ENCODE measurements at regions not wholly inside any gene's neighbourhood (a gene's known extent, or its start where the extent isn't known, plus 50 kb on each side); places are given as distances from the start of the nearest gene placed in this dataset.
"Not testable (repeated sequence)": the region's sequence is repeated elsewhere in the genome, so short reads cannot be mapped to it uniquely, and the experiment has no call there.

DNA sequence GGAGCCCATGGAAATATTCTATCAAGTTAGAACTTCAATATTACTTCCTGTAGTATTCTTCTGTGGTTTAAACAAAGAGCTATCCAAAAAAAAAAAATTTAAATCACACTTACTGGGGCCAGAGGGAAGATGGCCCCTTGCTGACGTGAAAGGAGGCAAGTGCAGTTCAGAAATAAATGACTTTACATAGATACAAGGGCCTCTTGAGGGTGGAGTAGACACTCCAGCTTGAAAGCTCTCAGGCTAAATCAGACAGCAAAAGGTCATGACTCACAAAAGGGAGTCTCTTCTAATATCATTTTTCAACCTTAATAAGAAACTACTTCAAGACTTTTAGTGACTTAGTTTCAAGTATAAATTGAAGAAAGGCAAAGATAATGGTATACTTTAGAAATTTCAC, 1160.3 kb downstream of the FAM181B start:
- DNase-seq (ENCODE audit: low read depth), result no peak
- H3K4me3 ChIP-seq (ENCODE audit: control insufficient read depth, low read depth, low read length), result no peak overlapping the region
- TF ChIP-seq, protein P1, sequence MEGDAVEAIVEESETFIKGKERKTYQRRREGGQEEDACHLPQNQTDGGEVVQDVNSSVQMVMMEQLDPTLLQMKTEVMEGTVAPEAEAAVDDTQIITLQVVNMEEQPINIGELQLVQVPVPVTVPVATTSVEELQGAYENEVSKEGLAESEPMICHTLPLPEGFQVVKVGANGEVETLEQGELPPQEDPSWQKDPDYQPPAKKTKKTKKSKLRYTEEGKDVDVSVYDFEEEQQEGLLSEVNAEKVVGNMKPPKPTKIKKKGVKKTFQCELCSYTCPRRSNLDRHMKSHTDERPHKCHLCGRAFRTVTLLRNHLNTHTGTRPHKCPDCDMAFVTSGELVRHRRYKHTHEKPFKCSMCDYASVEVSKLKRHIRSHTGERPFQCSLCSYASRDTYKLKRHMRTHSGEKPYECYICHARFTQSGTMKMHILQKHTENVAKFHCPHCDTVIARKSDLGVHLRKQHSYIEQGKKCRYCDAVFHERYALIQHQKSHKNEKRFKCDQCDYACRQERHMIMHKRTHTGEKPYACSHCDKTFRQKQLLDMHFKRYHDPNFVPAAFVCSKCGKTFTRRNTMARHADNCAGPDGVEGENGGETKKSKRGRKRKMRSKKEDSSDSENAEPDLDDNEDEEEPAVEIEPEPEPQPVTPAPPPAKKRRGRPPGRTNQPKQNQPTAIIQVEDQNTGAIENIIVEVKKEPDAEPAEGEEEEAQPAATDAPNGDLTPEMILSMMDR (conservative IDR thresholded peaks at IDR 0.05; ENCODE audit: control insufficient read depth, insufficient read depth, low read depth, low read length), result no peak

DNA sequence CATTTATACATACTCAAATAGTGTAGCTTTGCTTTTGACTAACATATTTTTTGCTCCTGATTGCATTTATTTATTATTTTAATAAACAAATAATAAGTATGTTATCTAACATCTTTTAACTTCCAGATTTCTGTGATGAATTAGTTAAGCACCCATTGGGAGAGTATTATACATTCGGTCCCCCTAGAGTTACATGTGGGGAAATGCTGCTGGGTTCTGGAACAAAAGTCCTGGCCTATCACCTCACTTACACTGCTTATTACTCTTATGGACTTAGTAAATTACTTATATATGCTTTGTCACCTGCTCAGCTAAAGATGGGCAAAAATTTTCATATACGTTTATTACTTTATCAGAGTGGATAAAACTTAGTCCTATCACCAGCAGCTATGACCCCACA, 1163.0 kb downstream of the FAM181B start:
- TF ChIP-seq, protein P1 (conservative IDR thresholded peaks at IDR 0.05; ENCODE audit: control insufficient read depth, insufficient read depth, low read depth, low read length), result no peak
- DNase-seq (ENCODE audit: low read depth), result no peak
- no peak overlapping the region for H3K4me3 ChIP-seq (ENCODE audit: control insufficient read depth, low read depth, low read length)

DNA sequence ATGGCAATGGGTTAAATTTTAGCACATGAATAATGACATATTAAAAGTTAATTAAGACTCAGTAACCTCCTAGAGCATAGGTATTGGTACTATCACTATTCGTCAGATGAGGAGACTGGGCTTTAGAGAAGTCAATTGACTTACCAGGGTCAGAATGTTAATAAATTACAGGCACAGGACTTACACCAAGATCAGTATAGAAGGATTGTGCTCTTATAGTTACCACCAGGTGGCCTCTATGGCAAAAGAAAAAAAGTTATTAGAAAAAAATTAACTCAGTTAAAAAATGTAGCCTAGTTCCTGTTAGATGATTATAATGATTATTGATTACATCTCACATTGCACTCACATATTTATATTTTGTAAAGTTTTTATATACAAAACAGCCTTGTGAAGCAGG, 1163.7 kb downstream of the FAM181B start:
- TF ChIP-seq, protein P1 (conservative IDR thresholded peaks at IDR 0.05; ENCODE audit: control insufficient read depth, insufficient read depth, low read depth, low read length), result no peak
- no peak overlapping the region for H3K4me3 ChIP-seq (ENCODE audit: control insufficient read depth, low read depth, low read length)
- DNase-seq (ENCODE audit: low read depth), result no peak

DNA sequence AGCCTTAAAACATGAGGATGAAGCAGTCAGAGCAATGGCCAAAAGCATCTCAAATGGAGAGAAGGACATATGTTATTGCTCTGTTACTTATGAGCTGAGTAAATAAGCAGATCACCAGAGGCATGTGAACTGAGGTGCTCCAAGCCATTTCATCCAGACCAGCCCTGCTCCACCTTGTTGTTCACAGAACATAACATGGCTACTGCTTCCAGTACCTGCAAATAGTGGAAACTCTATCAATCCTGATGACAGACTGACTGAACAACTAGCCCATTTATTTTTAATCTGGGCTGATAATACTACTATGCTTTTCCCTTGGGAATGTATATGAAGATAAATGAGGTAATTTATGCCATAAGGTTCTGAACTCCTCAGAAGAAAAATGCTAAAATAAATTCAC, 1164.7 kb downstream of the FAM181B start:
- TF ChIP-seq, protein P1 (conservative IDR thresholded peaks at IDR 0.05; ENCODE audit: control insufficient read depth, insufficient read depth, low read depth, low read length), result no peak
- no peak overlapping the region for H3K4me3 ChIP-seq (ENCODE audit: control insufficient read depth, low read depth, low read length)
- no peak for DNase-seq (ENCODE audit: low read depth)

DNA sequence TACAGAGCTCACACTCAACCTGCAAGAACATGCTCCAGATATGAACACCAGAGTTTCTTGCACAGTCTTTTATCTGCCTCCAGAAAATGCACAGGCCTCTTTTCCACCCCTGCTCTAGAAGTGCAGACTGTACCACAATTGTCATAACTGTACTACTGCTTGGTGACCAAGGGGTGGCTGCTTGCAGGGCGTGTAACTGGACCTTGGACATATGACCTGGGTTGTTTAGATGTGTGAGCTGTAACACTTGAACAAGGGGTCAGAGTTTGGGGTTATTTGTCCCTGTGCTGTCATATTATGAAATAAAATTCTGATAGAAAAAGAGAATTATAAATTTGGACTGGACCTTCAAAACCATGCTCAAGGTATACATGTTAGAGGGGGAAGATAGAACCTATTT, 1185.5 kb downstream of the FAM181B start:
- no peak overlapping the region for H3K4me3 ChIP-seq (ENCODE audit: control insufficient read depth, low read depth, low read length)
- no peak for DNase-seq (ENCODE audit: low read depth)
- TF ChIP-seq, protein P1 (conservative IDR thresholded peaks at IDR 0.05; ENCODE audit: control insufficient read depth, insufficient read depth, low read depth, low read length), result no peak

DNA sequence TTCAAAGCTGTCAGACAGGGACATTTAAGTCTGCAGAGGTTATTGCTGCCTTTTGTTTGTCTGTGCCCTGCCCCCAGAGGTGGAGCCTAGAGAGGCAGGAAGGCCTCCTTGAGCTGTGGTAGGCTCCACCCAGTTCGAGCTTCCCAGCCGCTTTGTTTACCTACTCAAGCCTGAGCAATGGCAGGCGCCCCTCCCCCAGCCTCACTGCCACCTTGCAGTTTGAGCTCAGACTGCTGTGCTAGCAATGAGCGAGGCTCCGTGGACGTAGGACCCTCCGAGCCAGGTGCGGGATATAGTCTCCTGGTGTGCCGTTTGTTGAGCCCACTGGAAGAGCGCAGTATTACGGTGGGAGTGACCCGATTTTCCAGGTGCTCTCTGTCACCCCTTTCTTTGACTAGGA, 1193.9 kb downstream of the FAM181B start:
- not testable (repeated sequence) for DNase-seq (ENCODE audit: low read depth); H3K4me3 ChIP-seq (ENCODE audit: control insufficient read depth, low read depth, low read length)

DNA sequence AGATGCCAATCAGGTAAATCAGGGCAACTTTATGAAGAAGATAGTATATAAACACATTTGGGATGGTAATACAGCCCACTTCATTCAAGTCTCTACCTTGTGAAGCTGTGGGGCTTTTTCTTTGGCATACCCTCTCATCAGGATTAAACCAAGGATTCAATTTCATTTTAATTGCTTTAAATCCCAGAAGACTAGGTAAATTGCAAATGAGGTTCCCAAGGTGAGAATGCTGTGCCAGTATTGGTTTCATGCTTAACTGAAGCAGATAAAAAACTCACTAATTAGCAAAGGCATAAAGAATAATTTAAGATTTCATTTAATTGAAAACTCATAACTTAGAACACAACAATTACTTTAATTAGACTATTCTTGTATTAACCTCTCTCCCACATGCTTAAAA, 1218.1 kb downstream of the FAM181B start:
- TF ChIP-seq, protein P1 (conservative IDR thresholded peaks at IDR 0.05; ENCODE audit: control insufficient read depth, insufficient read depth, low read depth, low read length), result no peak
- no peak overlapping the region for H3K4me3 ChIP-seq (ENCODE audit: control insufficient read depth, low read depth, low read length)
- DNase-seq (ENCODE audit: low read depth), result no peak

Data from fibroblast of mammary gland (primary cell).